Suprapubic skin (tissue), 3 donors: ENCODE measurements at regions not wholly inside any gene's neighbourhood (a gene's known extent, or its start where the extent isn't known, plus 50 kb on each side); places are given as distances from the start of the nearest gene placed in this dataset.

ENCODE experiments used
- POLR2A ChIP-seq, 2 donors: fragments of 450-650 bp; IDR thresholded peaks; one replicate each; pipeline ENCODE4 v1.6.1; 2017; ENCODE audit warnings: antibody characterized with exemption in 2 of 2, mild to moderate bottlenecking in 2 of 2, moderate library complexity in 2 of 2
- TF ChIP-seq, protein P1 (sequence below), 2 donors: fragments of 200-600 bp in 1 of 2; fragments of 450-650 bp in 1 of 2; sonication (generic) in 1 of 2; IDR thresholded peaks; one replicate each; pipeline ENCODE4 v1.5.1; 2016 to 2019; ENCODE audit warnings: antibody characterized with exemption in 2 of 2, mild to moderate bottlenecking in 1 of 2, moderate library complexity in 1 of 2

DNA sequence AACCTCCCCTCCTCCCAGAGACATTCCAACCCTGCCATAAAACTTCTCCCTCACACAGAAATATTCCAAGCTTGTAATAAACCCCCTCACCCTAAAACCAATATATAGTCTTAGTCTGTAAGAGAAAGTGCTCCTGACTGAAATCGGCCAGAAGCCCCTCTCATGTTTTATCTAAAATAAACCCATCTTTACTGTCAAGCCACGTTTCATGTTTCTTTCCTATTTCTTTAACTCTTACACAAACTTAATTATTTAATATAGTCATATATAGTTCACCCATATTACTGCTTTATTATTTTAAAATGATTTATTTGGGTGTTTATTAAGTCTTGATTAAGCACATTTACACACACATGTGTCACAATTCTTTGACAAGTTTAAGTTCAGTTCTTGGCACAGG is 191.3 kb upstream of the AADAT start:
- no peak for TF ChIP-seq POLR2A (IDR thresholded peaks at IDR 0.05)
- TF ChIP-seq, protein P1, sequence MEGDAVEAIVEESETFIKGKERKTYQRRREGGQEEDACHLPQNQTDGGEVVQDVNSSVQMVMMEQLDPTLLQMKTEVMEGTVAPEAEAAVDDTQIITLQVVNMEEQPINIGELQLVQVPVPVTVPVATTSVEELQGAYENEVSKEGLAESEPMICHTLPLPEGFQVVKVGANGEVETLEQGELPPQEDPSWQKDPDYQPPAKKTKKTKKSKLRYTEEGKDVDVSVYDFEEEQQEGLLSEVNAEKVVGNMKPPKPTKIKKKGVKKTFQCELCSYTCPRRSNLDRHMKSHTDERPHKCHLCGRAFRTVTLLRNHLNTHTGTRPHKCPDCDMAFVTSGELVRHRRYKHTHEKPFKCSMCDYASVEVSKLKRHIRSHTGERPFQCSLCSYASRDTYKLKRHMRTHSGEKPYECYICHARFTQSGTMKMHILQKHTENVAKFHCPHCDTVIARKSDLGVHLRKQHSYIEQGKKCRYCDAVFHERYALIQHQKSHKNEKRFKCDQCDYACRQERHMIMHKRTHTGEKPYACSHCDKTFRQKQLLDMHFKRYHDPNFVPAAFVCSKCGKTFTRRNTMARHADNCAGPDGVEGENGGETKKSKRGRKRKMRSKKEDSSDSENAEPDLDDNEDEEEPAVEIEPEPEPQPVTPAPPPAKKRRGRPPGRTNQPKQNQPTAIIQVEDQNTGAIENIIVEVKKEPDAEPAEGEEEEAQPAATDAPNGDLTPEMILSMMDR (IDR thresholded peaks at IDR 0.05), result no peak
